ENCODE measurements at regions not wholly inside any gene's neighbourhood (a gene's known extent, or its start where the extent isn't known, plus 50 kb on each side); places are given as distances from the start of the nearest gene placed in this dataset.
A peak's percentile ranks its signal among the peaks of the same experiment; 100 is the strongest.
"Not testable (repeated sequence)": the region's sequence is repeated elsewhere in the genome, so short reads cannot be mapped to it uniquely, and the experiment has no call there.

DNA sequence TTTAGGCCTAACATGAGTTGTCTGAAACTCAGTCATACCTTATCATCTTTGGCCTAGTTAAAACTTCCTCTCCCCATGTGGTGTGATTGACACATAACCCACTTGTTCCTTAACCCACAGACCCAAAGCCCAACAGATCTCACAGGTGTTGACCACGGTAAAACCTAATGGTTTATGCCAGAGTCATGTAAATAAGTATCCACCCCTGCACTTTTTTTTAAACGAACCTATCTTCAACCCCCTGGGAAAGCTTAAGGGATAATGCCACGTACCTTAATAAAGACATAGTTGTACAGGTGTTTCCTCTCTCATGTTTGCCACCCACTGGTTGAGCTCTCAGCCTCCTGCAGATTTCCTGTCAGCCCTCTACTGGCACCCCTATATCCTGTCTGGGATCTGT lies 709.3 kb upstream of the CCDC179 start:
- no peak for DNase-seq

DNA sequence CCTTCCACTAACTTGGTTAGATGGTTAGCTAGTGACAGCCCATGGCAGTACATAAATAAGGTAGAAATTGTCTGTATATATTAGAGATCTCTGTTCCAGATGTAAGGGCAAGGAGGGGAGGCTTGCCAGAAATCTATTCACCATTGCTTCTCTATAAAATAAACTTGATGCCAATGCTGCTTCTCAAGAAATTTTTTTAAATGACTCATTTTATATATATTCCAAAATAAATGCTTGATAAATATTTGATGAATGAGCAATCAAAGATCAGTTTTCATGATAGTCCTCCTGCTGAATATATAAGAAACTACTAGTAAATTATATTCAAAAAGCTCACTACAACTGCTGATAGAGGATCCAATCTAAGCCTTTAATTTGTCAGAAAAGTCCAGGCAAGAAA lies 710.6 kb upstream of the CCDC179 start:
- peak; percentile 70 for DNase-seq

DNA sequence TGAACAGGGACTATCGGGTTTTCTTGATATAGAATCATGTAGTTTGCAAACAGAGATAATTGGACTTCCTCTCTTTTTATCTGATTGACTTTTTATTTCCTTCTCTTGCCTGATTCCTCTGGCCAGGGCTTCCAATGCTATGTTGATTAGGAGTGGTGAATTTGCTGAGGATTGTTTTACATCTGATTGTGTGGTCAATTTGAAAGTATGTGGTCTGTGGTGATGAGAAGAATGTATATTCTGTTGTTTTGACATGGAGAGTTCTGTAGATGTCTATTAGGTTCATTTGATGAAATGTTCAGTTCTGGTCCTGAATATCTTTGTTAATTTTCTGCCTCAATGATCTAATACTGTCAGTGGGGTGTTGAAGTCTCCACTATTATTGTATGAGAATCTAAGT lies 713.2 kb upstream of the CCDC179 start:
- DNase-seq: peak; percentile 49

DNA sequence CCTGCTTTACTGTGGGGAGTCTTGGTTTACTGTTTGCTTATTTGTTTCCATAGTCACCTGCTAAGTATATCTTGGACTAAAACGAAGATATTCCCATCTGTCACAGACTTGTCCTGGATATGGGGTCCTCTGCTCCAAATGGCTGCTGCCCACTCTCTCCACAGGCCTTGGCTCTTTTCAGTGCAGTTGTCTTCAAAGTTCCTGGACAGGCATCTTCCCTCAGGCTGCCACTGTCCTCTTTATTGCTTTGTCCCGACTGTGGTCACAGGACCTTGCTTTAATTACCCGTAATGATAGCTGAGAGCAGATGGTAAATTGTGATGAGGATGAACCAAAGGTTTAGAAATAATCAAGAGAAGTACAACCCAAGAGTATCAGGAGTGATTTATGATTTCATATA lies 713.9 kb upstream of the CCDC179 start:
- DNase-seq: no peak

DNA sequence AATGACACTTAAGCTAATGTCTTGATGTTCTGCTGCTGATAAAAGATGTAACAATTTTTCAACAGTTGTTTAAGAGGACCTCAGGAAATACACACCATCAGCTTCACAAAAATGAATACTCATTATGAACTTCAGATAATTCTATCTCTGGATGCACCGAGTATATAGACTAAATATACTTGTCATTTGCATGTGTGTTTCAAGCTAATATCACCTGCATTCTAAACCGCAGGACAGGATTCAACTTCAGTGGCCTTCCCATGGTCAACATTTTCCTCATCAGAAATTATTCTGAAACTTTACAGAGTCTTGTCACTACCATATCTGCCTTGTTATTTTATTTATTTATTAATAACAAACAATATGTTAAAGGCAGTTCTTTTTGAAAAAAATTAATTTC lies 717.0 kb upstream of the CCDC179 start:
- DNase-seq: no peak

DNA sequence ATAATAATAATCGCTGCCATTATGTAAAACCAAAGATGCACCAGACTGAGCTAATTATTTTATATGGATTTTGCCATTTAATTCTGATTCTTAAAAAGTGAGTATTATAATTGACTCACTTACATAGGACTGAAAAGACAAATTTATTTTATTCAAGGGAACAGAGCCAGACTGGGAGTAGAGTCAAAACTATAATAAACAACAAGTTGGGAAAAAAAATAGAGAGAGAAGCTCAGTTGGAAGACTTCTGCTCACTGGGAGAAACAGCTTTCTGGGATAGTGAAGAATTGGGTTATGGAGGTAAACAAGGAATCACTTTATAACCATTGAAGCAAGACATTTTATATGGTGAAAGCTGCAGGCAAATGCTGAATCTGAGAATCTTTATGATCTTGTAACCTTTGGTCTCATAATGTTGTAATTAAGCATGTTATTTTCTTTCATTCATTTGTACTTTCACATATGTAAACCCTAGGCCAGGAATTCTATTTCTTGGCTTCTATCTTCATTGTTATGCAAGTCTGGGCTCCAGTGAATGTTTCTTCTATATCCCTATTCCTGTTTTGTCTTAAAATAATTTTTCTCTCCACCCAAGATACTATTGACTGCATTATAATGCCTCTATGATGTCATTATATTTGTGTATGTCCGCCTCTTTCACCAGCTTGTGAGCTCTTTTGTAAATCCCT lies 725.3 kb upstream of the CCDC179 start:
- peak; percentile 6 for DNase-seq

DNA sequence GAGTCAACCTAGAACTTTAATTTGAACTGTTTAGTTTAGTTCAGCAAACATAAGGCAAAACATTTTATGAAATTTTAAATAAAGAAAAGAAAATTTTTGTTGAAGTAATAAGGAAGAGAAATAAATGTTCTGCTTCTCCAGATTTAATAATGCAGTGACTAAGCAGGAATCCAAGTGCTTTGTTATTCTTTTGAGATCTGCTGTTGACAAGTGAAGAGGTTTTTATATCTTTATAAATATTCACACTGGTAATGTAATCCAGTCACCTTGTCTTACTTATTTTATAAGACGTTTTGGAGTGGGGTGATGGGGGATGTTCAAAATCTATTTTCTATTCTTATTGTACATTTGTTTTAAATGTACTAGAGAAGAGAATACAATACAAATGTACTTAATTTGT lies 725.9 kb upstream of the CCDC179 start:
- DNase-seq: peak; percentile 48

DNA sequence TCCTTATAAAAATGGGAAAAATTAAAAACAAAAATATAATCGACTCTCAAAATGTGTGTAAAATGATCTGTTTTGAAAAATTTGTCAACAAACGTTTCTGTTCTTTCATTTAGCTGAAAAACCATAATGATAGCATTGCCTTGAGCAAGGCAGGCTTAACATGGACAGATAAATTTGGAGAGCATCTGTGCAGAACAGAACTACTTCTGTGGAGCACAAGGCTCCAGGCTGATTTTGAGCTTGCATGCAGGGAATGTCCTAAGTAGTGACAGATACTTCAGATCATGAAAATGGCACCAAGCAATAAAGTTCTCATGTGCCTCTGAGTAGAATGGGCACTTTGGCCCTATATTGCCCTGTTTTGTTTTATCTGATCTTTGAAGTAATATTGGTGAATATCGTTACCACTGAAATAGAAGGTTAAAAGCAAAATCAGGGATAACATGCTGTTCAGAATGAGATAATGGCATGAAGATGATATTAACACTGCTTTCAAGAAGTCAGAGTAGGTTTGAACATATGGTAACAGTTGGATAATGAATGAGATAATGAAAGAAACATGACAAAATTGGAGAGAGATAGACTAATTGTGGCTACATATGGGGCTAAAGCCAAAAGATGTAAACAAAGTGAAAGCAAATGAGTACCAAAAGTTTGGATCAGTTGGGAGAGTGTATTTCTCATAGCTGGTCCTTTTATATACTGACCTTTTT lies 730.5 kb upstream of the CCDC179 start:
- DNase-seq: no peak

DNA sequence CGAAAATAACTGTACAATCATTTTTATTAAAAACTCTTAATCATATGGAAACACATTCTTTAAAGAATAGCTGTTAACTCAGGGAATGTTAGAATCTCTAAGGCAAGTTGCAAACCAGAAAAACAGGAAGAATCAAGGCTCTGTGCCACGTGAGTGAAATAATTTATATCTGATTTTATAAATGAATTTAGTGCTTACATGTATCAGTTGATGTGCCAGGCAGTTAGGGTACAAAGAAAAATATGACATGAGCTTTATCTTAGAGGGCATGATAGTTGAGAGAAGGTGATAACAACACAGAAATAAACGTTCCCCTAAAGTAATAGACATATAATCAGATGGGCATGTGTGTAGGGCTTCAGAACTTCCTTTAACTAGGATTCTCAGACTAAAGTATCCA lies 734.5 kb upstream of the CCDC179 start:
- no peak for DNase-seq

DNA sequence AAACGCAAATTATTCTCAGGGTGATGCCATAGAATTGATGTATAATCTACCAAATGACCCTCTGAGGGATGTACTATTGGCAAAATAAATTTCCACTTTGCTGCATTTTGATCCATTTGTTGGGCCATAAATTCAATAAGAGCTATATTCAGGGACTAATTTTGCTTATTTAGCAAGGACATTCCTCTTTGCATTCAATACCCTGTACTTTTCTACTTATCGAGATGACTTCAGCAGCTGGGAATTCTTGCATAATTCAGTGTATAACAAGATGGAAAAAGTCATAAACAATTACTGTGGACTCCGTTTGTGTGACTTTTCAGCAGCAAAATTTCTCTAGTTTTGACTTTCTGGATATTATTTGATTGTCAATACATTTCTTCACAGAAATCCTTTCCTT lies 744.7 kb upstream of the CCDC179 start:
- DNase-seq: no peak

DNA sequence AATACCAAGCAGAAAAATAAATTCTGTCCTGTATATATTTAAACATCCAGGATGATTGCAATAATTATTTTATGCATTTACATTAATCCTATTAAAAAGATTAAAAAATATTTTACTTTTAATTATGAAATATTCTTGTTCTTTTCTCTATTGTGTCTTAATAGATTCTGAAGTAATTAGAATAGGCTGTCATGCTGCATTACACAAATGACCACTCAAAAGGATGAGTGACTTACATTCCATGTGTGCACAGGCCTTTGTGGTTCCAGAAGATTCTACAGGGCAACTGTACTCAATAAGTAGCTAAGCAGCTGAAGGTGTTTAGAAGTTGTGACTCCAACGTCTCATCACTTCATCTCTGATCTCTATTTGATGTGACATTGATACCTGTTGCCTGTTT lies 745.9 kb upstream of the CCDC179 start:
- no peak for DNase-seq

DNA sequence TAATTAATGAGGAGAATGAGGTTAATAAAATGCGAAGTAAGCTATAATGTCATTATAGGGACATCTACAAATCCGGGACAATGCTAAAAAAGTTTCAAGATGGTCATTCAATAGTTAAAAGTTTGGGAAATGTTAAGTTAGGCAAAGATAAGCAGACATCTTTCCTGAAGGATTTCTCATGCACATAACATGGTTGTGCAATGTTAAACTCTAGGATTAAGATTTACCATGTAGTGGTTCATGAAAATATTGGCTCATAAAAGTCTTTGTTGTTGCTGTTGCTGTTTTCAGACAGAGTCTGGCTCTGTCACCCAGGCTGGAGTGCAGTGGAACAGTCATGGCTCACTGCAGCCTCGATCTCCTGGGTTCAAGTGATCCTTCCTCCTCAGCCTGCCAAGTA lies 751.5 kb upstream of the CCDC179 start:
- no peak for DNase-seq

DNA sequence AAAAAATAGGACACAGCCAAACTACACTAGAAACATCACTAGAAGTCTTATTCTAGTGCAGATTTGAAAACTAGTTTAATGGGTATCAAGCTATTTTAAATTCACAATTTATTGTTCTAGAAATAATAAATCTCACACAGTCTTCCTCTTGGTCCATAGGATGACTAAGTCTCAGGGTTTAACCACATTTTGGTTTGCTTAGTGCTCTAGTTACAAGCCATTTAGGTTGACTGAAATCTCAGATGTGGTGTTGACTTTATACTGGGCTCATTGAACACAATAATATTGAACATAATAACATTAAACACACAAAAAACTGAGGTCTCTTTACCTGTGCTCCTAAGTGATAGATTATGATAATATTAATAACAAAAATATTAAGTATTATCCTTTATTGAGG lies 760.3 kb upstream of the CCDC179 start:
- DNase-seq: peak; percentile 3

DNA sequence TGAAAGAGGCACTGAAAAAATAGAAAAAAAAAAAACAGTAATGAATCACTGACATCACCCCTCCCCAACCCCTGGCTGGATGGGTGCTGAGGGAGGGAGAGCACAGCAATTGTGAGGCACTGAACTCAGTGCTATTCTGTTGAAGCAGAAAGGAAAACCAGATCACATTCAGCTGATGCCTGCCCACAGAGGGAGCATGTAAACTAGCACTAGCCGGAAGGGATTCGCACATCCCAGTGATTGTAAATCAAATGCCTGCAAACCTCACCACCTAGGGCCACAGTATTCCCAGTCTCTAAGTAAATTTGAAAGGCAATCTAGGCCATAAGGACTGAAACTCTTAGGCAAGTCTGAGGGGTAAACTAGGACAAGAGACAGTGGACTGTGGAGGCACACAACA lies 772.0 kb upstream of the CCDC179 start:
- no peak for DNase-seq

DNA sequence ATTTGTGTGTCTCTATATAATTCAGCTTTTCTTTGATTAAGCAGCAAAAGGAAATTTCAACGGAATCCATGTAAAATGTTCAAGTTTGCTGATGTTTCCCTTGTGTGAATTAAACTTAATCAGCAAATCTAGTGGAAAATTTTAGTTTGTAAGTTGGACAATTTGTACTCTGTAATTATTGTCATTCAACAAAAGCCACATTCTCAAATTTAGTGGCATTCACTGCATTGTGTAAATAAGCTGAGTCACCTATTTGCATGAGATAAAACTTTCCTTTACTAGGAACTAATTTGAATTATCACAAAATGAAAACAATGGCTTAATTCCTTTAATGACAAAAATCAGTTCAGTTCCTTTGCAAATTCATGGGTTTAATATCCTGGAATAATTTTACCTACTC lies 784.2 kb upstream of the CCDC179 start:
- DNase-seq: no peak

DNA sequence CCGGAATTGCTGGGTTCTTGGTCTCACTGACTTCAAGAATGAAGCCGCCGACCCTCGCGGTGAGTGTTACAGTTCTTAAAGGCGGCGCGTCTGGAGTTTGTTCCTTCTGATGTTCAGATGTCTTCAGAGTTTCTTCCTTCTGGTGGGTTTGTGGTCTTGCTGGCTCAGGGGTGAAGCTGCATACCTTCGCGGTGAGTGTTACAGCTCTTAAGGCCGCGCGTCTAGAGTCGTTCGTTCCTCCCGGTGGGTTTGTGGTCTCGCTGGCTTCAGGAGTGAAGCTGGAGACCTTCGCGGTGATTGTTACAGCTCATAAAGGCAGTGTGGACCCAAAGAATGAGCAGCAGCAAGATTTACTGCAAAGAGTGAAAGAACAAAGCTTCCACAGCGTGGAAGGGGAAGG lies 792.1 kb upstream of the CCDC179 start:
- not testable (repeated sequence) for DNase-seq

DNA sequence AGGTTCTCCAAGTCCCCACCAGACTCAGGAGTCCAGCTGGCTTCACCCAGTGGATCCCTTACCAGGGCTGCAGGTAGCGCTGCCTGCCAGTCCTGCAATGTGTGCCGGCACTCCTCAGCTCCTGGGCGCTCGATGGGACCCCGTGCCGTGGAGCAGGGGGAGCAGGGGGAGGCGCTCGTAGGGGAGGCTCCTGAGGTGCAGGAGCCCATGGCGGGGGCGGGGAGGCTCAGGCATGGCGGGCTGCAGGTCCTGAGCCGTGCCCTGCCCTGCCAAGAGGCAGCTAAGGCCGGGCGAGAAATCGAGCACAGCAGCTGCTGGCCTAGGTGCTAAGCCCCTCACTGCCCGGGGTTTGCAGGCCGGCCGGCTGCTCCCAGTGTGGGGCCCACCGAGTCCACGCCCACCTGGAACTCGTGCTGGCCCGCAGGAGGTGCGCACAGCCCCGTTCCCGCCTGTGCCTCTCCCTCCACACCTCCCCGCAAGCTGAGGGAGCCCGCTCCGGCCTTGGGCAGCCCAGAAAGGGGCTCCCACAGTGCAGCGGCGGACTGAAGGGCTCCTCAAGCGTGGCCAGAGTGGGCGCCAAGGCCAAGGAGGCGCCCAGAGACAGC lies 792.9 kb upstream of the CCDC179 start:
- DNase-seq: no peak

DNA sequence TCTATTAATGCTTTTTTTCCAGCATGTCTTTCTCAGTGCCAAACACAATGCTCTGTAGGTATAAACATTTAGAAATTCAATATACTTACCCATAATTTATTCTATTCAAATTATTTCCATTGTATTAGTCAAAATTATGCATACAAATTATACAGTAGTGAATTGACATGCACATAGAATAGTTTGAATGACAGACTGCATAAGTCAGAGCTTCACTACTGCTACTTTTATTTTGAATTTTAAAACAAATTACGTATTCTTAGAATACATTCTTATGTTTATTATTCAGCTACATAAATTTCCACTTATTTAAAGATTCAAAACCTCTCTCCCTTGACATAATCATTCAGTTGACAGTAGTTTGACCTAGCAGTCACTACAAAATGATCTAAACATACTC lies 808.0 kb upstream of the CCDC179 start:
- no peak for DNase-seq

DNA sequence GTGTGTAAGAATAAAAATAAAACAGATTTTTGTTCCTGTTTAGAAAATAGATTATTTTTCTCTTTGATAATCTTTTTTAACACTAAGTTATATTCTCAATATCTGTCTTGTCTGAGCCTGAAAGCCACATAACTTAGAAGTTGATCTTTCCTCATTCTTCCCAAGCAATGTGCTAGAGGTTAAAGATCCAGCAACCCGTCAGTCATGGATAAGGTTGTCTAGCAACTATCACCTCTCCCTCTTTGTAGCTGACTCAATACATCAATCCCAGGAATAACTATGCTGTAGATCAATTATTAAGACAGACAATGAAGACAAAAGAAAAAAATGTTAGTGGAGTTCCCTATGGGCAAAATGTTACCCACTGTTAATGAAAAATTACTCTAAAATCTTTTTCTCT lies 813.1 kb upstream of the CCDC179 start:
- no peak for DNase-seq

DNA sequence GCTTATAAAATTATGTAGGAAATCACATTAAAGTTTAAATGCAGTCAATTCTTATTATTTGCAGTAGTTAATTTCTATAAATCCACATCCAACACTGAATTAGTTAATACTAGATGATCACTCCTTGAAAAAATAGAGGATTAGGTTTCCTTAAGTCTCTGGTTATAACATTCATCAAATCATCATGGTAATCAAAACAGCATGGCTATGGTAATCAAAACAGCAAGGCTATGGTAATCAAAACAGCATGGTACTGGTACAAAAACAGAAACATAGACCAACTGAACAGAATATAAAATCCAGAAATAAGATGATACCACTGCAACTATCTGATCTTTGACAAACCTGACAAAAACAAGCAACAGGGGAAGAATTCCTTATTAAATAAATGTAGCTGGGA lies 814.6 kb upstream of the CCDC179 start:
- DNase-seq: peak; percentile 2

DNA sequence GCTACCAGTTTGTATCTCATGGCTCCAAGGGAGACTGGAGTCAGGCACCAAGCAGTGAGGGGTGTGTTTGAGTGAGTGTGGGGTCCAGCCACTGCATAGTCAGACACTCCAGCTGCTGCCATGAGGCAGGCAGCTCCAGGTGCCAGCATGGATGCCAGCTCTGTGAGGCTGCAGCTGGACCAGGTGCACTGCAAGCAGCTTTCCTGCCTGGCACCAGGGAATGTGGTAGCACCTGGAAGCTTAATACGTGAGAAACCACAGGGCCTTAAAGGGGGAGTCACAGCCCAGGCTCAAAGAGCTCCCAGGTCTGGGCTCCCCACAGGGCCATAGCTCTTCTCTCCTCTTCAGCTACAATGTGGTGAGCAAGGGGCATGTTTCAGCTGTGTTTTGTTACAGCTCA lies 817.8 kb upstream of the LUZP2 start:
- no peak for DNase-seq

DNA sequence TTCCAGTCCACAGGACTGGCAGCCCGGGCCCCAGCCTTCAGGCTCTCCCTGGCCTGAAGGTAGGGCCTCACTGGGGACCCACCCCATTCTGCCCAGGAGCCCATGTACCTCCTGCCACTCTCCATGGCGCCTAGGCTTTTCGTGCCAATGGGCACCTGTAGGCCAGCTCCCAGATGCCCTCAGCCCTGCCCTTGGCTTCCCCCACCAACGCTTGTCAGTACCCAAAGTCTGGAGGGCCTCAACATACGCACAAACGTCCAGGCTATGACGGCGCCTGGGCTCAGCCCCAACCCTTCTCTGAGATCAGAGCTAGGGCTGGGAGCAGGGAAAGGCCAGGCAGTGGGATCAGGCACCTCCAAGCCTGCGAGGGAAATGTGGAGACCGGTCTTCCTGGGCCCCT lies 816.9 kb upstream of the LUZP2 start:
- no peak for DNase-seq

DNA sequence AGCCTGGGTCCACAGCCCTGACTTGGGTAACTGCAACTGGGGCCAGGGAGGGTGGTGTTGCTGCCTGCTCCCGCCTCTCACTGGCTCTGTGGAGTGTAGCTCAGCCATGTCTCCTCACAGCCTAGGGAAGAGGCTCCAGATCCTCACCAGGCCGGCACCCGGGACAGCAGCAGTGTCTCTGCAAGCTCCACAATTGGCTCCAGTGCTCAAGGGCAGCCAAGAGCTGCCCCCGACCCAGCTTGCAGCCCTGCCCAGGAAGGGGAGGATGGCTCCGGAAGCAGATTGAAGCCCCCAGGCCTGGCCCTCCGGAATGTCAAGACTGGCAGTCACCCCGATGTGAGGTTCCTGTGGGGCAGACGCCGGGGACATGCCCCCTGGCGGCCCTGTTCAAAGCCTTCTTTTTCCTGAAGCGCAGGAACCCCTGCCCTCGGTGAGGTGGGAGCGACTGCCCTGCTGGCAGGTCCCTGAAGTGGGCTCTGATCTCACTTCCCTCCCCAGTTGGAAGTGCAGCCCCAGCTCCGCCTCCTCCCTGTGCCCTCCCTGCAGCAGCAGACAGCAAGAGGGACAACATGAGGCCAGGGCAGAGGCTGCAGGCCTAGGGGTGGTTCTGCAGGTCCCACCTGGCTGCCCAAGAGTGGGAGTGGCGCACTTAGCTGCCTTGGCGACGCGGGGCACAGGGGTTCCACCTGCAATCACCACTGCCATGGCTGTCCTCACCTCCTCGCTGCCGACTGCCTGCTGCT lies 816.2 kb upstream of the LUZP2 start:
- DNase-seq: no peak

DNA sequence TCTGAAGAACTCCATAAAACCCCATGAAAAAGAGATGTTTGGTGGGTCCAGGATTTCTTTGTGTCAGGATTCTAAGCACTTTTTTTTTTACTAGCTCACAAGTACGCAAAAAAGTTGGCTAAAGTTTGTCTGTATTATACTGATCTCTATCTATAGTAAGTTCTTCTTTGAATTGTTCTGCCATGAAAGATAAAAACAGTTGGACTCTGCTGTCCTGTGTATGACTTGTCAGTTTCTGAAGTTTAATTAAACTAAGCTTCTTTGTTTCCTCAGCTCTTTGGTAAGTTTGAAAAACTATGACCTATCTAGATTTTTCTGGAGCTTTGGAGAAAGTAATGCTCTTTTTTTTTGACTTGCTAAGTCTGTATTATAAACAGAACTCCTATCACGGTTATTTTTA lies 812.2 kb upstream of the LUZP2 start:
- no peak for DNase-seq
